OCI-LY1 (cell line): ENCODE measurements at regions not wholly inside any gene's neighbourhood (a gene's known extent, or its start where the extent isn't known, plus 50 kb on each side); places are given as distances from the start of the nearest gene placed in this dataset.

Experiments
- CTCF ChIP-seq: fragments of 200-600 bp; sonication (generic), shearing (Covaris generic); IDR thresholded peaks from 2 replicates; pipeline ENCODE4 v1.5.1; 2017; ENCODE audit warnings: mild to moderate bottlenecking, antibody characterized with exemption, low read length, moderate library complexity, mixed read lengths
- EZH2 ChIP-seq: fragments of 200-600 bp; sonication (generic), shearing (Covaris generic); IDR thresholded peaks from 2 replicates; pipeline ENCODE4 v1.8.0; 2017; ENCODE audit warnings: borderline replicate concordance, mixed run types, mild to moderate bottlenecking, antibody characterized with exemption, low read length, moderate library complexity, mixed read lengths

GRCh38 chr3:180855956-180856355 lies 56.5 kb upstream of the FXR1 start:
- TF ChIP-seq EZH2 (no peak), CTCF (no peak)
